T-helper 1 cell treated with Interleukin-12 subunit alpha and Interleukin-12 subunit beta and Interleukin-4 antibody, amounts not matched to agents 30 ng/mL and 1 ng/mL, for 36 hours (primary cell): ENCODE measurements at regions not wholly inside any gene's neighbourhood (a gene's known extent, or its start where the extent isn't known, plus 50 kb on each side); places are given as distances from the start of the nearest gene placed in this dataset.
"Not testable (repeated sequence)": the region's sequence is repeated elsewhere in the genome, so short reads cannot be mapped to it uniquely, and the experiment has no call there.

Source experiments
- intact Hi-C: fragments of 100-400 bp; cut with micrococcal nuclease; formaldehyde crosslinking; loops from one replicate; pipeline ENCODE4 v1.15.1; 2024

DNA sequence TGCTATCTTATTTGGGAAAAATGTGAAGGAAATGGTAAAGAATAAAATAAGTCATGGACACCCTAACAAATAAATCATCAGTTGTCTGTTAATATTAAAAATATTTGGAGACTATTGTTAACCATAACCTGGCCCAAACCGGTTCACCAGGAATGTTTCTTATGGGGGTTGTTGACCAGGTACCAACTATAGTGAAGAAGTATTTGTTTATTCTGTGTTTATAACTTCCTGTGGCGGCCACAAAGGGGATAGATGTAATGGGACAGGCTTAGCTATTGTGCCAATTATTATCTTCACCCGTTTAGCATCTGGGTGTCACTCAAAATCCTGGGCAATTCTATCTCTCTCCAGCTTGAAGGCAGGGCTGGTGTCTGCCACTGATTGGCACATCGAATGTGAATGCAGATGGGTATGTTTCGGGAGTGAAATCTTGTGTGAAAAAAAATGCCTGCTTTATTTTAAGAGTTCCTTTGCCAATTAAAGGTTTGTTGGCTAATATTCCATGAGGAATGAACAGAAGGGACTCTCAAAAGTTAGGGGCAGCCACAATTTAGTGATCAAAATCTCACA, 500.9 kb downstream of the ARL4A start:
- intact Hi-C loops: no loop called here

DNA sequence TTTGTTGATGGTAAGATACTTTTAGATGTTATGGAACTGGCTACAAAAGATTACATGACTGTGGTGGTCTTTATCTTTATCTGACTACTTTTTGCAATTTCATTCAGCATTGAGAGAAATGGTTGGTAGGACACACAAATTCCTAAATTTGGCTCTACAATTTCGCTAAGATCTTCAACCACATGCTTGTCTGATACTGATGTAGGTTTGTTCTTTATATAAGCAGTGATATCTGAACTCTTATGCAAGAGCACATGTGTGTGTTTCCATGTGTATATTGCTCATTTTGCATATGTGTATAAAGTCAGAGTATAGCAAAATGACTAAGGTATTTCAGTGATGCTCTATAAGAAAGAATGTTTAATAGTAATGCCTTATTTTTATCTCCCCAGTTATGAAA, 501.5 kb downstream of the ARL4A start:
- intact Hi-C loops: no loop called here

DNA sequence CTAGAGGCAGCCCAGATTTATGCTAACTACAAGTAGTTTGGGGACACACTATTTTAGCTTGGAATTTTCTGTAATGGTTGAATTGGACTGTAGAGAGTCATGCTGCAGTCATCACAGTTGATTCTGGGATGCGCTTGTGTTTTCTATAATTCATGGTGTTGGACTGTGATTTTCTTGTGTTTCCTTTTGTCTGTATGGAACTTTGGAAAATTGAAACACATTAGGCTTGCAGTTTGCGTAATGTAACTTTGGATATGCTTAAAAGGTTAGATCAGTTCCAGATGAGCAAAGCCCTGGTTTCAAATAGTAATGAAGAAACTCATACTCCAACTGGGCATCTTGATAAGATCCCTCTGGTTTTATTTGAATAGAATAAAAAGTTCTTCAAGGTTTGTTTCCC, 502.2 kb downstream of the ARL4A start:
- intact Hi-C loops: no loop called here

DNA sequence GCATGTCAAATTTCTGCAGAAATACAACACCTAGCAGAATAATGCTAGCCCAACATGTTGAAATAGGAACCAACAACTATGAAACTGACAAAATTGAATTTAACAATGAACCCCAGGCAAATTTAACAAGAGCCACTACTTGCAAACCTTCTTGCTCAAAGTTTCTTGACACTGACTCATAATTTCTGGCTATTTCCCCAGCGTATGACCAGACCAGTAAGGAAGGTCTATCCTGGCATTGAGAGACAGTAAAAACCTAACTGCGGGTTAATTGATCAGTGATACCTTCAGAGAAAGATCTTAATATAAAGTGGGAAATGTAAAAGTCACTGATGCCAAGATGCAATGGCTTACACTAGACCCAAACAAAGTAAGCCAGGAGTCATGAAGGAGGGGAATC, 510.1 kb downstream of the ARL4A start:
- intact Hi-C loops: no loop called here

DNA sequence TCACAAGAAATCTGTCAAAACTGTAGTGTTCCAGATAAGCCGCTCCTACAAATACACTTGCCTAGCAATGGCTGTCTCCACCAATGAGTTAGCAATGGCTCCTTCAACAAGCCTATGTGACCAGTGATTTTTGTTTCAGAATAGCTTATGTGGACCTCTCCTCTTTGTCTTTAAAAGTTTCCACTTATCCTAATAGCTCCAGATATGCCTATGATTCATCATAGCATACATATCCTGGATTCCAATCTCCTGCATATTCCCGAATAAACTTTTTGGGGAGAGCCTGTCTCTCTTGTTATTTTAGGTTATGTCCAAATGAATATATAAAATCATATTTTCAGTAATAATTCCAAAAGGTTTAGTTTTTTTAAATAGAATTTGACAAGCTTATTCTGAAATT, 510.6 kb downstream of the ARL4A start:
- intact Hi-C loops: no loop called here

DNA sequence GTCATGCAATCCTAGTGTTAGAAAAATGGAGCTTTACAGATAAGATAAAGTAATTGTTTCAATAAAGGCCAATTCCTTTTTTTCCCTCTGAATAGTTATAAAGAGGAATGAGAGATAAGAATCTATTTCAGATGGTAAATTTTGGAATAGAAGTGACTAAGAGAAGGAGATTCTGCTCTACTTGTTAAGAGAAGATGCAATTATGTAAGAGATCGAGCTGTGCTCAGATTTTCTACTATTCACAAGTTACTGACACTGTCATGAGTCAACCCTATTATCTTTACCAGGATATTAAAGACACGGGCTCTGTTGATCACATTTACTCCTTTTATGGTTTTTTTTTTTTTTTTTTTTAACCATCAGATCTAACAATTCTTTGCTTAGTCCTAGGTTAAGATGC, 511.3 kb downstream of the ARL4A start:
- intact Hi-C loops: no loop called here

DNA sequence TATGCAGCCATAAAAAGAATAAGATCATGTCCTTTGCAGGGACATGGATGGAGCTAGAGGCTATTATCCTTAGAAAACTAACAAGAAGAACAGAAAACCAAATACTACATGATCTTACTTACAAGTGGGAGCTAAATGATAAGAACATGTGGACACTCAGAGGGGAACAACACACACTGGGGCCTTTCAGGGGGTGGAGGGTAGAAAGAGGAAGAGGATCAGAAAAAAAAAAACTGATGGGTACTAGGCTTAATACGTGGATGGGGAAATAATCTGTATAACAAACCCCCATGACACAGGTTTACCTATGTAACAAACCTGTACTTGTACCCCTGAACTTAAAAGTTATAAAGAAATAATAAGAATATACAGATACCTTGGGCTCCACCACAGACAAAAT, 514.2 kb downstream of the ARL4A start:
- intact Hi-C loops: no loop called here

DNA sequence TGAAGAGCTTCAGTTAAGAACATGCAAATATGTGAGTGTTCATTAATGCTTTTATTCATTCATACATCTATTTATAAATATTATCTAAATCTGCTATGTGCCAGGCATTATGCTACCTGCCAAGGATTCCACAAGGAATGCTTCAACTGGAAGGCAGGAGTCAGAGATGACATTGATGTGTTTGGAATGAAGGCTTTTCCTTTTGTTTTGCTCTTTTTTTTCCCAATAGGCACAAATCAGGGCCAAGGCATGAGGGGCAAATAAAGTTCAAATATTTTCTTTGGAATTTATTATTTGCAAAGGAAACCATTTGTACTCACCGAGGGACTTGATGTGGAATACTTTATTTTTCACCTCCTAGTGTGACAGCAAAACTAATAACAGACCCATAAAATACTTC, 530.3 kb downstream of the ARL4A start:
- intact Hi-C loops: no loop called here

DNA sequence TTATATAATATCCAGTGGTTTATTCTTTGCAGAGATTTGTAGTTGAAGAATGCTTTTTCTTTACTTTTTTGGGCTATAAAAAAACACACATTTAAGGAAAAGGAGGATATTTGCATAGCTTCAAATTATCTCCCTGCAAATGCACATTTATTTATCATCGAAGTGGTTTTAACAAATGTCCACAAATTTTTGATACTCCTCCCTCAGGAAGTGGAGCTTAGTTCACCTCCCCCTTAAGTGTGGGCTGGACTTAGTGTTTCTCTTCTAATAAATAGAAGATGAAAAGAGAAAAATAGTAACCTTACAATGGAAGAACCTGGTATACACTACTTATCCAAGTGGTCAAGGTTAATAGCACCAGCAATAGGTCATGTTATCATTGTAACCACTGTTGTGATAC, 537.6 kb downstream of the ARL4A start:
- intact Hi-C loops: no loop called here

DNA sequence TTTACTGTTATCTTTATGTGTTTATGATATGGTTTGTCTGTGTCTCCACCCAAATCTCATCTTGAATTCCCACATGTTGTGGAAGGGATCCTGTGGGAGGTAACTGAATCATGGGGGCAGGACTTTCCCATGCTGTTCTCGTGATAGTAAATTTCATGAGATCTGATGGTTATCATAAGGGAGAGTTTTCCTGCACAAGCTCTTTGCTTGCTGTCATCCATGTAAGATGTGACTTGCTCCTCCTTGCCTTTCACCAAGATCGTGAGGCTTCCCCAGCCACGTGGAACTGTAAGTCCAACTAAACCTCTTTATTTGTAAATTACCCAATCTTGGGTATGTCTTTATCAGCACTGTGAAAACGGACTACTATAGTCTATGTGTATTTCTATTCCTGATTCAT, 539.0 kb downstream of the ARL4A start:
- intact Hi-C loops: no loop called here

DNA sequence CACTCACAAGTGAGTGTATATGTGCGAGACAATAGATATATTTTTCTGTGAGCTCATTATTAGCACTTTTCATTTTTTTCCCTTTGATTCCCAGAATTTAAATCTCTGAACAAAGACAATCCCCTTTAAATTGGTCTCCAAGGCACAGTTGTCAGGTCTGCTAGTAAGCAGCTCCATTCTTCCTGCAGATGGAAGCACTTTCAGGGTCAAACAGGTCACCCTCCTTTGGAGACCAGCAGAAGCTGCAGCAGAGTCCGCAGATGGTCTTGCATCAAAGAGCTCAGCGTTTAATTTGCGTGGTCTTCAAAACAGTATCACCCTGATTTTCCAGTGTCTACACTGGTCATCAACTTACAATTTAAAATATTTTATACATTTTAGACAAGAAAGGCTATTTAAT, 543.8 kb downstream of the ARL4A start:
- intact Hi-C loops: no loop called here

DNA sequence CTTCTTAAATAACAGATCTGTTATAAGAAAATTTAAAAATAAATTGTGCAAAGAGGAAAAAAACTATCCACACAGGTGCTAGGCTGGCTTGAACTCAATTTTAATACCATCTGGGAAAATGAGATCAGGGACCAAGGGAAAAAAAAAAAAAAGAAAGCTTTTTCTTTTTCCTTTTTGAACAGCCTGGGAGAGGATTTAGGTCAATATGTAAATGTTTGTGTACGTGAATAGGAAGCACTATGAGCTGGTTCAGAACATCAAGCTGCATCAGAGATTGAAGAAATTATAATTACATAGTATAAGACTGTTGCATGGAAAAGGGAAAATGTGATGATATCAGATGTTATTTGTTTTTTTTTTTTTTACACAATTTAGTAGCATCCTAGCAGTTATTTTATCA, 548.0 kb downstream of the ARL4A start:
- intact Hi-C loops: no loop called here

DNA sequence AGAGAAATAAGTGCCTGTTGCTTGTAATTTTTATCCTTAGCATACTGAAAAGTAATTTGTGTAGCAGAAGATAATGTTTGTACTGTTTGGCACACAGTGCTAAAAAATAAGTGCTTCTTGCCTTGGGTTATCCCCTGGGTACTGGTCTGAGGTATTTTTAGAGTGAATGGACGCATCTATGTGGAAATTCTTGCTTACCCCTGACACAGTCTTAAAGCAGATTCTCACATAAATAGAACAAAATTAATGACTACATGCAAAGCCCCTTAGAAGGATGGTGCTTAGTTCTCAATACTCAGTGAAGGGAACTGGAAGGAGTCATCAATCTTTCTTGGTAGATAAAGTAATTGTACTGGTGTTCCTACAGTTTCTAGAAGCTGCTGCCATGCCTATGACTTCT, 548.6 kb downstream of the ARL4A start:
- intact Hi-C loops: no loop called here

DNA sequence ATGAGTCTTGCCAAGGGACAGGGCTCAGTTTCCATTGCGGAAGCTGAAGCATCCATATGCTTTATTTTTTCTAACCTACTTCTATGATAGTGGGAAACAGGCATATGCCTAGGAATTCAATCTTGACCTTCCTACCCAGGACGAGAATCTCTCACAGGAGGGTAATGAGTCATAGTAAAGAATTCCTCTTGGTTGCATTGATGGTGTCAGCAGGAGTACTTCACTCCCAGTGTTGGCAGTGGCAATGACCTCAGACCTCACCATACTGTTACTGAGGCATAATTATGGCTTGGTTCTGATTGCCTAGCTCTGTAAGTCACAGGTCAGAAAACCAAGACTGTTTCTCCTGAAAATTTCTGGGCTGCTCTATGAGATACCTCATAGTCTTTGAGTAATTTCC, 552.9 kb downstream of the ARL4A start:
- intact Hi-C loops: no loop called here

DNA sequence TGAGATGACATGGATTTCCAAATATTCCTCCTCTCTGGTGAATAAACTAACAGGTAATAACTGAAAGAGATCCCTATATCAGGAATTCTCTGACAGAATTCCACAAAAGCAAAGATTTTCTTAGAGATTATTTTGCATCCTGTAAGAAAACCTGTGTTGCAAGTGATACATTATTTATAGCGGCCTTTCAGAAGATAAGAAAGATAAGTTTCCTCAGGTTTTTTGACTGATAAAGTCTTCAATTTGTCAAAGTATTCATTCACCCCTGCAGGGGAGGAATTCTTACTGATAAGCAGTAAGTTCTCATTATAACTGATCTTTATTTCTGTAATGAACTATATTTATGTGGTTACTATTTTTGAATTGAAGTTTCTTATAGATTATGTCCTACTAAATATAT, 554.0 kb downstream of the ARL4A start:
- intact Hi-C loops: no loop called here

DNA sequence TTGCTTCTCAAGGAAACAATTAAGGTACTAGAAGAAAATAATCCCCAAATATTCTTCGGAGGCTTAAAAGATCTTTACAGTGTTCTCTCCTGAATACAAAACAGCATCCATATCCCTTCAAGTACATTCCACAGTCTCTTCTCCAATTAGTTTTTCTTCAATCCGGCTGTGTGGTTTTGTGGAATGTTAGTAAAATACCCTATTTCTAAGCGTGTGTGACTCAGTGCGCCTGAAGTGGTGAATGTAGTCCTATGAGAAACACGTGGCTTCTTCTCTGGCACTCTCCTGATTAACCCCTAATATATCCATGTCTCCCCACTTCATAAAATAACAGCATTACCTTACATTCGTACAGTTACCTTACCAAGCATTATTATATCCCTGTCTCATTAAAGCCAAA, 570.2 kb downstream of the ARL4A start:
- intact Hi-C loops: no loop called here

DNA sequence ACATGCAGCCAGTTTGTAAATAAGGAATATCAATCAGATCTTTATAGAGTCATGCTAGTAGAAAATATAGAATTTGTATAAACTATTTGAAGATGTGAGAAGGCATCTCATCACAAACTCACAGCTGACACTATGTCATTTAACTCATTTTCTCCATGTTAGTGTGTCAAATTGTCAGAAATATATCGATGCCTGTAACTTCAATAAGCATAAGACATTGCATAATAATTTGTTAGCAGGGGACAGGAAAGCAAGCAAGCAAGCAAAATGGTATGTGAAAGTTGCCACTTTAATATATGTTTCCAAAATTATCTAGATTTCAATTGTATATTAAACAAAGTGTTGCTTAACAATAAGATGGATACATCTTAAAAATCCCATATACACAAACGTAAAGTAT, 571.0 kb downstream of the ARL4A start:
- intact Hi-C loops: no loop called here

DNA sequence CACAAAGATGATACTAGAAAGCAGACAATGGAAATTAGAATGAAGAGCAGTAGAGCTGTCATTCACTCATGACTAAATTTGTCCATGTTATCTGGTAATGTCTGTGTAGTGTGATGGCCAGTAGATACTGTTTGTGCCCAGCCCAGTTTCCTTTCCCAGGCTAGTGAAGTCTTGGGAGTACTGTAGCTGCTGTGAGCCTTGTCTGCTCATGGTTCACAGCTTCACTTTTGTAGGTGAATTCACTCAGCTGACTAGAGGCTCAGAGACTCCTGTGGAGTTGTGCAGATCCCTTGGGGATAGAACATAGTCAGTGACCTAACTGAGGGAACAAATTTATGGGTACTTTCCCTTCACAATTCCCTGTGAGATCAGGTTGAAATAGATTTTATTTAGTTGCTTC, 572.5 kb downstream of the ARL4A start:
- intact Hi-C loops: no loop called here

DNA sequence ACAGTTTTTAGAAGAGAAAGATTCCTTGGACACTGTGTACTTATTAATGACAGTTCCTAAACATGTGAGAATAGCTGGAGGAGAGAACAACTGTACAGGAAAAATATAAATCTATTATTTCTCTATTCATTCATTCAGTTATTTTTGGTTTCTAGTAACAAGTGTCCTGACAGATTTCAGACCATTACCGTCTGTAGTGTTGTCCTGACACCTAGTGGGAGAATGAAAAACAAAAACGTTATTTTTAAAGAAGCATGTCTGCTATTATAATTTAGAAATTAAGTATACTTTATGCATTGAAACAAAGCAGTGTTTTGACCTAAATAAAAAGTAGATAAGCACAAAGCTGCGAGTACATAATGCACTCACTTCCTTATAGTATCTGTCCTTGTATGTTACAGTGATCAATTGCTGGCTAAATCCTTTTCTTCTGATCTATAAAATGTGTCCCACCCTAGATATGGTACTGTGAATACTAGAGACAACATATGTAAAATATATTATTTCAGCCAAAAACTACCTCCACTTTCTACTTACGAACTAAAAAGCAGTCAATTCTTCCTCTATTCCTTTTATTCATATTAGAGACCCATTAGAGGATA, 575.6 kb downstream of the ARL4A start:
- intact Hi-C loops: loop anchor here (1.0 kb wide), 3 partner anchors 588 to 738 kb away; no protein-coding TSS in a partner anchor

DNA sequence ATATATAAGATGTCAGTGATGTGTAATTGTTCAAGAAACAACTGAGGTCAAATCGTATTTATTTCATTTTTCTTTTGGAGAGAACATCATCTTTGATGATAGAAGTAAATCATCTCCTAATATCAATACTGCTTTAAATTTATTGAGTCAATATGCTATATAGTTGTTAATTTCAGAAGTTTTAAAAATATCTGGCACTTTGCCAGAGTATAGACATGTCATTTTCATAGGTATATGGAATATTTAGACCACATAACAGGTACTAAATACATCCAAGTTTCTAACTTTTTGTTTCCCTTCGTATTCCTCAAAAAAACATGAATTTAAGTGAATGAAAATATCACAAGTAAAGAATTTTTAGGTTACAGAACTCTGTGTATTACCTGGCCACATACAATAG, 577.8 kb downstream of the ARL4A start:
- intact Hi-C loops: no loop called here

DNA sequence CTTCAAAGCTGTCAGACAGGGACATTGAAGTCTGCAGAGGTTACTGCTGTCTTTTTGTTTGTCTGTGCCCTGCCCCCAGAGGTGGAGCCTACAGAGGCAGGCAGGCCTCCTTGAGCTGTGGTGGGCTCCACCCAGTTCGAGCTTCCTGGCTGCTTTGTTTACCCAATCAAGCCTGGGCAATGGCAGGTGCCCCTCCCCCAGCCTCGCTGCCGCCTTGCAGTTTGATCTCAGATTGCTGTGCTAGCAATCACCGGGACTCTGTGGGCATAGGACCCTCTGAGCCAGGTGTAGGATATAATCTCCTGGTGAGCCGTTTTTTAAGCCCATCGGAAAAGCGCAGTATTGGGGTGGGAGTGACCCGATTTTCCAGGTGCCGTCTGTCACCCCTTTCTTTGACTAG, 586.8 kb downstream of the ARL4A start:
- intact Hi-C loops: not testable (repeated sequence)

DNA sequence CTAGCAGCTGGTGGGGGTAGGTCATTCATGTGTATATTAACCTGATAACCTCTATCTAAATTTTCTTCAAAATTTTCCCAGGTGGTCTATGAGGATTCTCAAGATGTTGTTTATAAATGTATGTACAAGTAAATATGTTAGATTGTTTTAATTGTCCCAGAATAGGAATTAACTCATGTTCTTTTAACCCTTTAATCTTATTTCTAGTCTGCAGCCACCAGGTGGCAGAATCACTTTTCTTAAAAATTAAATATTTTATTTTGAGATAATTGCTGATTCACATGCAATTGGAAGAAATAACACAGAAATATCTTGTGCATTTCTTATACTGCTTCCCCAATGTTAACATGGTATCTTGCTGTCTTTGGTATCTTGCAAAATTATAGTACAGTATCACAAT, 589.5 kb downstream of the ARL4A start:
- intact Hi-C loops: no loop called here

DNA sequence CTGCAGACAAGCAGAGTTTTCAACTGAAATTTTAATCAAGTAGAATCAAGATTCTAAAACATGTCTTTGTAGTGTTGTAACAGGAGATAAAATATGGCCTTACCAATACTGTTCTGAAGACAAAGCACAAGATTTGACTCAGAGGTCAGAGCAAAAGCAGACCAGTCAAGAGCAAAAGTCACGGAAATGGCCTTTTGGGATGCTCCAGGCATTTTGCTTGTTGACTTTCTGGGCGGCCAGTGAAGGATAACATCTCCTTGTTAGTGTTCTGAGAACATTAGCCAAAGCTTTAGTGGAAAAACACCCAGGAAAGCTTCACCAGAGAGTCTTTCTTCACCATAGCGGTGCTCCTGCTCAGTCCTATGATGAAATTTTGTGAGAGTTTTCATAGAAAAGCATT, 590.6 kb downstream of the ARL4A start:
- intact Hi-C loops: no loop called here
